GM21825 (cell line): ENCODE measurements at regions not wholly inside any gene's neighbourhood (a gene's known extent, or its start where the extent isn't known, plus 50 kb on each side); places are given as distances from the start of the nearest gene placed in this dataset.
"Not testable (repeated sequence)": the region's sequence is repeated elsewhere in the genome, so short reads cannot be mapped to it uniquely, and the experiment has no call there.

Source experiments
- ATAC-seq: cut with Tn5 transposase; IDR thresholded peaks from one replicate; pipeline ENCODE4 v1.9.1; 2021; ENCODE audit warnings: mild to moderate bottlenecking, moderate library complexity; ENCODE audit not compliant: unreplicated experiment

DNA sequence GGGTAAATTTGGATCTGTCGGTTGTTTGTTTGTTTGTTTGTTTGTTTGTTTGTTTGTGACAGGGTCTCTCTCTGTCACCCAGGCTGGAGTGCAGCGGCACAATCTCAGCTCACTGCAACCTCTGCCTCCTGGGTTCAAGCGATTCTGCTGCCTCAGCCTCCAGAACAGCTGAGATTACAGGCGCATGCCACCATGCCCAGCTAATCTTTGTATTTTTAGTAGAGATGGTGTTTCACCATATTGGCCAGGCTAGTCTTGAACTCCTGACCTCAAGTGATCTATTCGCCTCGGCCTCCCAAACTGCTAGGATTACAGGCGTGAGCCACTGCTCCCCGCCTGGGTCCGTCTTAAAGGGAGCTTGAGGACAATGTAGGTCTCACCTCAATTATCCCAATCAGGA lies 95.3 kb upstream of the NAA20 start:
- not testable (repeated sequence) for ATAC-seq

GRCh38 chr20:19922716-19923115 lies 94.4 kb upstream of the NAA20 start:
- ATAC-seq: no peak

GRCh38 chr20:19923762-19924161 lies 93.4 kb upstream of the NAA20 start:
- ATAC-seq: no peak

- ATAC-seq: no peak
Measured at GRCh38 chr20:19924255-19924654, 92.9 kb upstream of the NAA20 start.

DNA sequence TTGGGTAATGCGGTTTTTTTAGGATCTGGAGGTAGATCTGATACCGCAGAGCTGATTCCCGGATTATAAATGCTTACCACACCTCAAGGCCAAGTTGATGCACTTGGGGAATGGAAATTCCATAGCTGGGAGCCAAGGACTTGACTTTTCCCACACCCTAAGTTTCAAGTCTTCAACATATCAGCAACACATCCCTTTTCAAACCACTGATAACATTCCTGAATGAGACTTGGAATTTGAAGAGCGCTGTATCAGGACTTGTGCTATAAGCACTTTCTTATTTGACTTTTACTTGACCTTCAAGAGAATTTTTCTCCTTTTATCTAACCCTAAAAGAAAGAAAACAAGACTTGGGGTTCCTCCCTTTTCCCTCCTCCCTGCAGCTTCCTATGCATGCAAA lies 90.6 kb upstream of the NAA20 start:
- ATAC-seq: no peak

DNA sequence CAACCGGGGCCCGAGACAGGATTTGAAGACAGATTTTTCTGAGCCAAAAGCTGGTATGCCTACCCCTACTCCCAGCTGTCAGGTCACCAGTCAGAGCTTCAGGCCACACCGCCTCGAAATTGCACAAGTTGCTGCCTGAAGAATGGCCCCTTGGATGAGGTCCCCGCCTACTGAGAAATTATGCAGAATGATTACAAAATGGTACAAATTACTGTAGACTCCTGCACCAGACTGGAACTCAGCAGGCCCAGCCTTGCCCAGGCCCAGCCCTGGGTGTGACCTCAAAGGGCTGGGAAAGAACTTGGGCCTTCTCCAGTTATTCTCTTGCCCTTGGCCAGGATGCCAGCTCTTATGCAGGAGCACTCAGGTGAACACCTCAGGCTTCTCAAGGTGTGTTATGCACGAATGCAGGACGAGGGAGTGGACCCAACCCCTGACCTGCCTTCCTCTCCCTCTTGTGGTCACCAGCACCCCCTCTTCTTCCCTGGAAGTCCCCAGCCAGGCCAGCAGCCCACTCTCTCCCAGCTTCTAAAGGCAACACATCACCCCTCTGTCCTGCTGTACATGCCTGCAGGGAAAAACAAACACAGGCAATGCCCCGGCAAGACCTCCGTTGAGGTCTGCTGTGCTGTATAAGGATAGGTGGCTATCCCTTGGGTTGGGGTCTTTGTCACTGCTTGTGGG lies 88.7 kb upstream of the NAA20 start:
- no peak for ATAC-seq

GRCh38 chr20:19929012-19929360 lies 88.2 kb upstream of the NAA20 start:
- no peak for ATAC-seq

- no peak for ATAC-seq
Measured at GRCh38 chr20:19929481-19930145, 87.5 kb upstream of the NAA20 start.

DNA sequence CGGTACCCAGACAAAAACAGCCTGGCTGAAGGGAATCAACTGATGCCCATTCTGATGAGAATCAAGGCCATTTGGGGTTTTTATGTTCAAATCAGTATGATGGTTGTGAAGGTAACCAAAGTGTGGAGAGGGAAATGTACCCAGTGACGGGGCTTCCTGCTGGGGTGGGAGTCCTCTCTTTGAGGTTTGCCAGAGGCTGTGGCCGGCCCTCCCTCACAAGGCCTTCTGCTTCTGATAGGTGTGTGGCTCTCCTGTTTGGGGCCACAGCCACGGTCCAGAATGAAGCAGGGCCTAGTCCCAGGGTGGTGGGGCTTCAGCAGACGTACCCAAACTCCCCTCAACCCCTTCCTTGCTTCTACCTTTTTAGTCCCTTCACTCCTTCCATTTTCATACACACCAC lies 86.7 kb upstream of the NAA20 start:
- ATAC-seq: no peak

- ATAC-seq: no peak
Measured at GRCh38 chr20:19932170-19932667, 84.9 kb upstream of the NAA20 start.

- ATAC-seq: no peak
Measured at GRCh38 chr20:19934792-19935491, 82.2 kb upstream of the NAA20 start.

DNA sequence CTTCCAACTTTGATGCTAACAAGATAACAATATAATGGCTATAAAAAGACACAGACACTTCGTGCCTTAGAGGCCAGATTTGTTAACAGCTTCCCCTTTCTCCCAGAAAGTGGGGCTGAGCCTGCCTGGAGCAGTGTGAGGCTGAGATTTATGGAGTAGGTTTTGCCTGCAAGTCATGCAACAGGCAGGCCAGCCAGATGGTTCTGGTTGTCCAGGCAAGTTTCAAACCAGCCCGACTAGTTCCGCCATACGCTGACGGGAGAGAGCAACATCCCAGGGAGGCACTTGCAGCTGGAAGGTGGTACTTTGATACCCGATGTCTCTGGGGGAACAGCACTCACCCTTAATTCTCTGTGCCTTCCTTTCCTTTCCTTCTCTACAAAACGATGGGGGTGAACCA lies 81.3 kb upstream of the NAA20 start:
- ATAC-seq: no peak

DNA sequence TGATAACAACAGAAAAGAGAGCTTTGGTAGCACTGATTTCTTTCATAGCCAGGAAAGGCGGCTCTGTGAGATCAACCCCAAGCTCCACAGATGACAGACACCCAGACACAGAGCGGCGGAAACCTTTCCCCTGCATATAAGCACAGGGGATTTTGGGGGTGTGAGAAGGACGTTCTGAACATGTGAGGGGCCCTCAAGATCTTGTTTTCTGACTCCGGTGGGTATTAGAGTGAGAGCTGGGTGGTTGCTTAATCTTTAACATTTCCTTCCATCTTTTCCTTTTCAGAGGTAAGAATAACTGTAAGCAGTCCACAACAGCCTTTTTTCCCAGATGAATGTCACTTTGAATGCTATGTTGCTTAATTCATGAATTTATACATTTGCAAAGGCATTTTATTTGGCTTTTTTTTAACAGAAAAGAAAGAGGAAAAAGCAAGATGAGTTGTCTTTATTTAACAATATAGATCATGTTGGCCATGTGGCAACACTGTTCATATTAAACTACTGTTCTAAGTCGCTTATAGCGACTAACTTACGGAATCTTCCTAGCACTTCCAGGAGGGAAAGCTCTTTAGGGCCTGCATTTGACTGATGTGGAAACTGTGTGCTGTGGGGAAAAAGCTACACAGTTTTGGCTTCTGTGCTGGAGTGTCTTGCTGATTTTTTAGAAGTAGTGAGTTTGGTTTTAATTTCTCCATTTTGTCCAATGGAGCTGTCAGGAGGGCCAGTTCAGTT lies 80.5 kb upstream of the NAA20 start:
- ATAC-seq: no peak

DNA sequence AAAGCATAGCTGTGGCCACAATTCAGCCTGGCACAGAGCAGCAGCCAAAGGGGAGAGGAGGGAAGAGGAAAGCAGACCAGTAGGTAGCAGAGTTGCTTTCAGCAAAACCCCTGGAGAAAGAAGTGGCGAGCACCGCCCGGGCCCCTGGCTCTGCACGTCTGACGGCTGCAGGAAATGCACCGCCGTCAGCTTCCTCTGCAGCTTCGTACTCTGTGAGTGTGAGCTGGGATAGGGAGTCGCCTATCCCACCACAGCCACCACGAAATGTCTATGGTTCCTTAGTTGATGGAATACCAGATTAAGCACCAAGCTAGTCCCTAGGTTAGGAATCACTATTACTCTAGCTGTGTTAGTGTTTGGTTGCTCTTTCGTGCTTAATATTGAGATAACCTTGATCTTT lies 79.9 kb upstream of the NAA20 start:
- no peak for ATAC-seq

DNA sequence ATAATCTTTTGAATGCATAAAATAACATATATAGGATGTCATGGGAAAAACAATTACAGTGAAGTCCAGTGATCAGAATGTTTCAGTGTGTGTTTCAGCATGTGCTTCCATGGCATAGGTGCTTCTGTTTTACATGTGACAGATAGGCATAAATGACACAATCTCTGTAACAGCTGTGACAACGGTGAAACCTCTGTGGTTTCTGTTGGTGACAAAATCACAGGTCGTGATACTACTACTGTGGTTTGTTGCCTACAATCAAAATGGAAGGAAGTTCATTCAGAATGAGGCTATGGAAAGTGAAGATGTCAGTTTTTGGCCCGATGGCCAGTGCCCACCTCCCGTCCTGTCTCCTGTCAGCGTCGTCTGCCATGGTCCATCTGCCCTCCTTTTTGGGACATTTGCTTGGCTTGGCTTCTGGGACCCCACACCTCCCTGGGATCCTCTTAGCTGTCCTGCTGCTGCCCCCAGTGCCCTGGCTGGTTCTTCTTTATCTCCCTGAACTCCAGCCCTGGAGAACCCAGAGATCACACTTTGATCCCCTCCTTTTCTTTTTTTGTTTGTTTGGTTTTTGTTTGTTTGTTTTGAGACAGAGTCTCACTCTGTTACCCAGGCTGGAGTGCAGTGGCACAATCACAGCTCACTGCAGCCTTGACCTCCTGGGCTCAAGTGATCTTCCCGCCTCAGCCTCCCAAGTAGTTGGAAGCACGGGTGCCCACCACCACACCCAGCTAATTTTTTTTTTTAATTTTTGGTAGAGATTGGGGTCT lies 79.3 kb upstream of the NAA20 start:
- no peak for ATAC-seq

GRCh38 chr20:19938421-19939090 lies 78.6 kb upstream of the NAA20 start:
- ATAC-seq: no peak

- no peak for ATAC-seq
Measured at GRCh38 chr20:19940988-19941460, 76.1 kb upstream of the NAA20 start.

- ATAC-seq: no peak
Measured at GRCh38 chr20:19942611-19943010, 74.6 kb upstream of the NAA20 start.

DNA sequence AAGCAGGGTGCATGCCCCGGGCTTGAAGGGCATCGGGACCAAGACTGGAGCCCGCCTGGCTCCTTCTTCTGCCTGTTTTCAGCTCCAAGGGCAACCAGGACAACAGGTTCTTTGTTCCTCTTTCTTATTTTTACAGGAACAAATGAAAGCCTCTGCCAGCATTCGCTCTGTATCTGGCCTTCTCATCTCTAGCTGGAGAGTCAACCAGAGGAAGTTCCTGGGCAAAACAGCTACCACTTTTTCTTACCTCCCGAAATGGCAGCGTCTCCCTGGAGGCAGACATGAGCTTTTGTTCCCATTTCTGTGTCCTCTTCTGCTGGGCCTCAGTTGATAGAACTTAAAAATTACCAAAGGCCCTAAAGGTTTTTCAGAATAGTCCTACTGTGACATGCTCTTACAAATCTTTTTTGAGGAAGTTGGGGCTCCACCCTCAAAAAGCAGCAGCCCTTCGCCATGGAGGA lies 74.1 kb upstream of the NAA20 start:
- no peak for ATAC-seq
